Raji (cell line): ENCODE measurements at regions not wholly inside any gene's neighbourhood (a gene's known extent, or its start where the extent isn't known, plus 50 kb on each side); places are given as distances from the start of the nearest gene placed in this dataset.

Experiments used
- POLR2A ChIP-seq: IDR thresholded peaks from 2 replicates; pipeline ENCODE4 v1.6.1; 2011; ENCODE audit warnings: low read depth, low read length, control low read depth; ENCODE audit not compliant: insufficient read depth

DNA sequence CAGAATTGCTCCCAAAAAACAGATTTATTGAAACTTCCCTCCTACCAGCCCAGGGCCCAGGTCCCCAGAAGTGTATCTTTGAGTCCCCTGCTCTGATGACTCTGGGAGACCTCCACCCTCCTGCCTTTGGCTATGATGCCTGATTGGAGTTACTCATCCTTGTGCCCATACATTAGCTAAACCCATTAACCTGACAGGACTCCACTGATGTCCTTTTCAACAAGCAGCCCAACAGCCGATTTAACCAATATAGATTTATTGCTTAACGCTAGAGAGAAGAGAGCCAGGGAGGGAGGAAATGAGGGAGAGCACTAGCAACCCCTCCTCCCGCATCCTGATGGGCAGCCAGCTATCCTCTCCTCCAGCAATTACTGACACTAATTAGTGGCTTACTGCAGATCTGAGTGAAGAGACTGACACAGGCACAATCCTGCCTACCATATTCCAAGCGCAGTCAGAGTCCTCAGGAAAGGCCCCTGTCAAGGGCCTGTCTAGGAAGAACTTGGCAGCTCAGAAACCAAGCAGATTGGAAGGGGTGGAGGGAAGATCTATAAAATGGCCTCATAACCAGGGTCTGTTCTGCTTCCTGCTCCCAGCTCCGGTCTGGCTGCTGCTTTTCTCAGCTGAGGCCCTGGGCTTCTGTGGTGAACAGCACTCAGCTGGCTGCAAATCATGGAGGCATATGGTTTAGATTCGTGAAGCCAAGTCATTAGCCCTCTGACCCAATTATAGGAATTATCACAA is 484.5 kb upstream of the DAB1 start:
- TF ChIP-seq POLR2A, result no peak

DNA sequence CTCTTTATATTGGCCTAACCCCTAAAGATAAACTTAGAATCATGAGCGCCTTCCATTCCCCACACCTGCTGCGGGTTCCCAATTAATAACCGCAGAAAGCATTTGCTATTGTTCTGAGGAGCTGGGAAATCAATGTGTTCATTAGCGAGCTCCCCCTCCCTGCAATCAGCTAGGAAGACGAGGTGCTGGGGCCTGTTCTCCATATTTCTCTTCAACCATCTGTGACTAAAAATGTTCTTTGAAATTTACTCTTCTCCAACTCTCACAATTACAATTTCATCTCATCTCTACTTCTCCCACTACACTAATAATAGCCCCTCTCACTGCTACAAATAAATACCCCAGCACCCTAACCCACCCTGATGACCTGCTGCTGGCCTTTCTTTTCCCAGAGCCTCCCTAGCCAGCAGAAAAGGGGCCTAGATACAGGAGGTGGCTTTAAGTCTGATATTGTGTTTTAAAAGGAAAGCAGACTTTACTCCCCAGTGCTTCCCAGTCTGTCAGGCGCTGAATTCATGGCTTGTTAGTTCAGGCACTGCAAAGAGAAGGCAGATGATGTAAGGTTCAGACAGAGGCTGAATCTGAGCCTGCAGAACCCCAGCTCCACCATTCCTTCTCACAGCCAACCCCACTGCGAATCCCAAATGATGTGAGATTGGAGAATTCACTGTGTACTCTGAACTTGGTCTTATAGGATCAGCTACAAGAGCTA is 477.5 kb upstream of the DAB1 start:
- TF ChIP-seq POLR2A, result no peak

DNA sequence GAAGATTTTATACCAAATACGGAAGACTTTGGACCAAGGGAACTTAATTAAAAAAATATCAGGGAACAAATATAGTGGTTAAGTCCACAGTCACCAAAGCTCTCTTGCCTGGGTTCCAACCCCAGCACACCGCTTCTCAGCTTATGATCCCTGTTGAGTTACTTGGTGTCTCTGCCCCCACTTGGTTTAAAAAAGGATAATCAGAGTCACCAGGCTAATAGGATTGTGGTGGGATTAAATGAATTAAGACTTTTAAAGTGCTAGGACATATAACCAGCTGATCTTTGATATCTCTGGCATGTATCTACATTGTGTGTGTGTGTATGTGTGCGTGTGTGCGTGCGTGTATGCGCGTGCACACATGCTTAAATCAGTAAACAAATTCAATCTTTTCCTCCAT is 474.7 kb upstream of the DAB1 start:
- no peak for TF ChIP-seq POLR2A

DNA sequence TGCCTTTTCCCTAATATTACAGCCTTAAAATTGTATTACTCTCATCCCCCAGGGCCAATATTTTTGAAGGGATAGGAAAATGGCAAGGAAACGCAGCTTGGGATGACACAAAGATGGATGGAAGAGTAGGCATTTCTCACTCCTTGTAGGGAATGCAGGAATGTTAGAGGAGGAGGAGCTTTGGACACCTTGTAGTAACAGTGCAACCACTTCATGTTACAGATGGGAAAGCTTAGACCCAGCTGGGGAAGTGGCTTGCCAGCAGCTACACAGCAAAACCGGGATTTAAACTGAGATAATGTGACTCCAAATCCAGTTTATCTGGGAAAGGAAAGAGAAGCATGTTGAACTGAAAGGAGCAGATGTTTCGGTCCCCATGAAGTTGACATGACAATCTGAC is 473.7 kb upstream of the DAB1 start:
- TF ChIP-seq POLR2A, result no peak

DNA sequence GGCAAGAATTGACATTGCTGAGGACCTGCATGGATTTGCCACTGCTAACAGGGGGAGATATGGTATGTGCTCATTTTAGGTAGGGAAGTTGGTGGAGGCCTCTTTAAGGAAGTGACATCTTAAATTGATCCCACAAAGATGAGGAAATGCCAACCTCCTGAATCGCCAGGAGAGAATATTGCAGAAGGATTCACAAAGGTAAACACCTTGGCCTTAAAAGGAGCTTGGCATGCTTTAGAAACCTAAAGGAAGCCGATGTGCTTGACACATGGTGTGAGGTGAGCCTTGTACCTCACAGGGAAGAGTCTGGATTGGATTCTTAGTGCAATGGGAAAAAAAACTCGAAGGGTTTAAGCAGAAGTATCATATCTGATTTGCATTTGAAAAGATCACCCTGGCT is 470.5 kb upstream of the DAB1 start:
- no peak for TF ChIP-seq POLR2A

DNA sequence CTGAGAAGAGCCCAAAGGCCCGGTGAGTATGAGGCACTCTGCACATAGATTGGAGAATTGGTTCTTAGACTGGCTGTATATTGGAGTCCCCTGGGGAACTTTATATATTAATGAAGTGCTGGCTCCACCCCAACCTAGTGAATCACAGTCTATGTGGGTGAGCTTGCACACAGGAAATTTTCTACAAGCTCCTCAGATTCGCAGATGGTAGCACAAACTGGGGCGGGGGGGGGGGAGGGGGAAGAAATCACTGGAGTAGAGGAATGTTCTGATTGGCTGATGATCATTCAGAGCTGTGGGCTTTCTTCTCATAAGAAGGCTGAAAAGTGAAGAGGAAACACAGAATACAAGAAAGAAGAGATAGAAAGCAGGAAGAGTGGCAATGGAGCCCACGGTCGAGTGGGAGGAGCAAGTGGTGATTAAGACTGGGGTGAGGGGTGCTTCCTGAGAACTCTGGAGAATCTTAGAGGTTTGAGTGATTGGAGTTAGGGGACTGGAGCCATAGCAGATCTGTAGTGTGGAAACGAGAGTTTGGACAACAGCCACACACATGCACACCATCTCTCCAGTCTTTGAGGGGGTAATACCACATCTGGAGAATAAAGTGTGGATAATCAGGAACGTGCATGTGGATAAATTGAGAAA is 465.9 kb upstream of the DAB1 start:
- no peak for TF ChIP-seq POLR2A

DNA sequence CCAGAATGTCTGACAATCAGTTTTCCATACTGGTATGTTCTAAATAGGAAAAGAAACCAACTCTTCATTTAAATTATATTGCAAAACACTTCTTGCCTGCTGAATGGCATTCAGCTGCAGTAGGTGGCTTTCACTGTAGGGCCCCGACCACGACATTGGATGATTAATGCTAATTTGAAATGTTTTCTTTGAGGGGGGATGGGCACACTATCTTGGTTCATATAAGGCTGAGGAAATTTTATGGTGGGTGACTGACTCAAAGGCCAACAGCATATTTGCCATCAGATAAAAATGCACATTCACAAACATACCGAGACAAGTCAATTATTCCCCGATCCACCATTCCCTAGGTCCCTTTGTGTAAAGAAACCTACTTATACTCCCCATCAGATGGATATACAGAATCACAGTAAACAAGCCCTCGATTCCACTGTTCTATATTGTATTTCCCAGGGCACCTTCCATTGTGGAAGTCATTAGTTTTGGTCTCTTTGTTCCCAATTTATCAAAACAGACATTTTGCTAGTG is 464.2 kb upstream of the DAB1 start:
- TF ChIP-seq POLR2A, result no peak

DNA sequence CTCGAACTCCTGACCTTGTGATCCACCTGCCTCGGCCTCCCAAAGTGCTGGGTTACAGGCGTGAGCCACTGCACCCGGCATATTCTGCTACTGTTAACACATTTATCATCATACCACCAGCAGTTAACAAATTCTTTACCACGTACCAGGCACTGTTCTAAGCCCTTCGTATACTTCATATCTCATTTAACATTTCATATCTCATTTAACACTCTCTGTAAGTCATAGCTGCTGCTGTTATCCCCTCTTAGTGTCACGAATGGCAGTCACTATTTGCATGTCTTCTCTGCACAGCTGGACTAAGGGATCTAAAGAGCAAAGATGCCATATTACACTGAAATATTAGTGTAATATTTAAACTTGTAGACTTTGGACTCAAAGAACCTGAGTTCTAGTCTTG is 462.5 kb upstream of the DAB1 start:
- TF ChIP-seq POLR2A, result no peak

DNA sequence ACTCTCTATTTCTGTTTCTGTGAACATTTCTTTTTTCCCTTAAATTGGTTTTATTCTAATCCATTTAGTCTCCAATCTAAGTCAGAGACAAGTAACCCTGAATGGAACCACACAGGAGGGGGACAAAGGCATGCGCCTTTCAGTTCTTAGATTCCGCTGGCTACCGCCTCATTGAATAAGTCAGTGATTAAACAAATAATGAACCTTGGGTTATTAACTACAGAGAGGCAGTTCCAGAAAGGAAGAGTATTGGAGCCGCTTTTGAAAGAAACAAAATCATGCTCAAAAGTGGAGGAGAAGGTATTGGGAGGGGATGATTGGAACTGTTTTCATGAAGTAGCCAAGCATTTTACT is 459.8 kb upstream of the DAB1 start:
- TF ChIP-seq POLR2A, result no peak

DNA sequence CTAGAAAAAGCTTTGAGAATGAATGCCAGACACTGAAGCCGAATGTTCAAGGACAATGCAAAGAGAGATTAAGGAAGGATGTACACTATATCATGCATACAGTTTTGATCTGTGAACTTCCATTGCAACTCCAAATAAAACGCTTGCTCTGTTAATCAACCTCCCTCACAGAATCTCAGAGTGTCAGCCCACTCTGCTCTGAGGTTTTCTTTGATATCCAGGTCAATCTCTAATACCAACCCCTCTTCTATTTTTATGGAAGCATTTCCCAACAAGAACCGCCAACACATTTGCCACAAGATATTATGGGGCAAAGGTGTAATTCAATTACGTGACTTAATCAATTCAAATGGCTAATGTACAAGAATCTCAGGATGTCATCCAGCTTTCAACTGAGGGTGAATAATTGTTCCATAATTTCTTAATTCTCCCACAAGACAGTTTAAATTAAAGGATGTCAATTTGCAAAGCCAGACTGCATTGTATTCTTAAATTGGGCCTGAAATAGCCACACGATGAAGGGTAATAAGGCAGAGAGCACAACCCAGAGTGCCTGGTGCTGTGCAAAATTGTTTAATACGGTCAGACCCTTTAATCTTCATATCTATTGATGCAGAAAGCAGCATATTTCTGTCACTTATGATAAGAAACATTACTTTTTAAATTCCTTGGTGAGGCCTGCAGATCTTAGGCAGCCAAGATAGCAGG is 459.2 kb upstream of the DAB1 start:
- TF ChIP-seq POLR2A, result no peak

DNA sequence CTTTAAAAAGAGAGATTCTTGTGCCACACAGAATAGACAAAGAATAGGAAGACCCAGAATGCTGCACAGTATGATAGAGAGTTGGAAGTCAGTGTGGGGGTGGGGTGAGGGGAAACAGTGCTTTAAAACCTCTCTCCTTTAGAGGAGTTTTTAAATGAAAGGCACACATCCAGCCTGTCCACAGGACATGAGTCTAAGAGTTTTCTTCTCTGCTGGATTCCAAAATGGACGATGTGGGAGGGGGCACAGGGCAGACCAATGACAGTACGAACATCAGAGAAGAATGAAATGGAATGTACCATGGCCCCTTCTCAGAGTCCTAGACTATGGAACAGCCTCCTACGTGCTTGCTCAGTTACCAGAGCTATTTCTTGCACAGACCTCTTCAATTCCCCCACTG is 458.2 kb upstream of the DAB1 start:
- TF ChIP-seq POLR2A, result no peak

DNA sequence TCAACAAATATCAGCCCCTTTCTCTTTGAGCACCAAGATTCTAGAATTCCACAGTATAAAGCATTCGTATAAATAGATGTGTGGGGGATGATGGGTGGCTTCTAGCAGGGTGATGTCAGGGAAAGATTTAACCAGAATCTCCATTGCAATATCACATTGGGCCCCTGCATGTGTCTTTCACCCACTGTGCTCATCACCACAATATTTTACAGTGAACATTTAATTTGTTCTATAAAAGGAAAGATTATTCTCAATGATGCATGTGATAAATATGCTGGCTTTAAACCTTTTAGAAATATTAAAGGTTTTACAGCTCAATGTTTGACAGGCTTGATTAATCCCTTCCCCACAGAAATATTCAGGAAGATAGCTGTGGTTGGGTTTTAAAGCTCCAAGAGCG is 457.8 kb upstream of the DAB1 start:
- no peak for TF ChIP-seq POLR2A

DNA sequence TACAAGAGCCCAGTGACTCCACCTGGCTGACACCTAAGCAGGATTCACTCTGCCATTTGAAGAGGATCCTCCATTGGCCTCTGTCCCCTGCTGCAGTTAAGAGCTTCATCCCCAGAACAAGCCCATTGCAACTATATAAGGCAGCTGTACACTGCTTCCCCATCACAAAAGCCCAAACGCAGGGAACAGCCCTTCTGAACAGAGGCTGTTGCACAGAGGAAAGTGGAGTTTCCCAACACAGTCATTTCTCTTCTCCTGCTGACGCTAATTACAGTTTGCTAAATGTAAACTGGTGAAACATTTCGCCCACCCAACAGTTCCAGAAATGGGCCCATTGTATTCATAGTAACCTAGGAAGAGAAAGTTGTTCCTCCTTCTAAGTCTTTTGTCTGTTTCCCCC is 455.8 kb upstream of the DAB1 start:
- TF ChIP-seq POLR2A, result no peak

DNA sequence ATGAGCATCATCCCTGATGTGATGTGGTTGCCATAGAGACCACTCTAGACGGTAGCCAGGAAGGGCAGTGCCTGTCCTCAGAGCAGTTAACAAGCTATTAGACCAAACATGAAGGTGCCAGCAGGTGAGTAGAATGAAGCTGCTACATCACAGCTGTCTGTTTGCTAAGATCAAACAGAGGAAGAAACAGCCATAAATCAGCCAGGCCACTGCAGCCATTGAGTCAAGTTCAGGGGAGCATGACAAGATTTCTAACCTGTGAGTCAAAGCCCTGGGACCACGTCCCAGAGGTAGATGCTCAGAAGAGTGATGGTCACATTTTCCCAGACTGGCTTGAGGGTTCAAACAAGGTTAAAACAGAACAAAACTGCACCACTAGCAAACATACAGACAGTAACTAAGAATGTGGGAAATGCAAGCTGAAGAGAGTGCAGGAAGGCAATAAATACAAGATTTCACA is 450.6 kb upstream of the DAB1 start:
- no peak for TF ChIP-seq POLR2A

DNA sequence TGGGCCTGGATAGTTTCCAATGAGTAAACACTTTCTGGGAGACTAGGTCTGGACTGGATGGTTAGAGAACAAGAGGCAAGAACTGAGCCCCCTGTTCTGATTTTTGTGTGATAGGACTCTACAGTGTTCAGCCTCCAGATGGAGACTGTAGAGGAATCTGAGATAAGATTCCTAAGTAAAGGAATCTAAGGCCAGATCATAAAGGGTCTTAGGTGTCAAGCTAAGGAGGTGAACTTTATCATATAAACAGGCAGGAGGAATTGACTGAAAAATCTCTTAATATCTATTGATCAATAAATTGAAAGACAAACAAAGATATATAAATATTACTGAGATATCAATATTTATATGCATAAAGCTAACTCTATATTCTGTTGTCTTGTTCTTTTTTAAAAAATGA is 449.1 kb upstream of the DAB1 start:
- TF ChIP-seq POLR2A, result no peak
